ENCODE measurements at regions not wholly inside any gene's neighbourhood (a gene's known extent, or its start where the extent isn't known, plus 50 kb on each side); places are given as distances from the start of the nearest gene placed in this dataset.

DNA sequence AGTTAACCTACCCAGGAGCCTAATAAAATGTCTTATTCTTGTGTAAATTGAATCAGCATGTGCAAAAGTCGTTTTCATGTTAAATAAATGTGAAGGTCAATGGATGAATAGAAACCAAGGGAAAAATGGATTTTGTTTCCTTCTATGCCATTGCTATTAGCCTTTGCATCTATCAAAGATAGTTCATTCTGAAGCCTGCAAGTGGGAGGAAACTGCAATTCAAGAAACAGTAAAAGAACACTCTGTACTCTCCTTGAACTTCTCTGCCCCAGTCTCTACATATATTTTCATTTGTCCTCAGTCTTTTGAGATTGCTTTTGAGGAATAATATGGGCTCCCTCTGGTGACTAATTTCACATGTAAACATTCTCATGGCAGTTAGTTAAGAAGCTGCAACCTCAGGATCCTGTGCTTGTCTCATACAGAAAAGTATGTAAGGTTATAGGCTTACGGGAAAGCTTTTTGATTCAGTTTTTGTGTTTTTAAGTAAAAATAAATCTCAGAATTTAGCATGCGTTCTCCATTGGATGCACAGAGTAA lies 1590.0 kb upstream of the LRRTM1 start:
- TF ChIP-seq GATA2 (IDR thresholded peaks at IDR 0.05; ENCODE audit: low read depth, low read length) (no peak), GATA3 (IDR thresholded peaks at IDR 0.05; ENCODE audit: low read depth, low read length) (no peak)

DNA sequence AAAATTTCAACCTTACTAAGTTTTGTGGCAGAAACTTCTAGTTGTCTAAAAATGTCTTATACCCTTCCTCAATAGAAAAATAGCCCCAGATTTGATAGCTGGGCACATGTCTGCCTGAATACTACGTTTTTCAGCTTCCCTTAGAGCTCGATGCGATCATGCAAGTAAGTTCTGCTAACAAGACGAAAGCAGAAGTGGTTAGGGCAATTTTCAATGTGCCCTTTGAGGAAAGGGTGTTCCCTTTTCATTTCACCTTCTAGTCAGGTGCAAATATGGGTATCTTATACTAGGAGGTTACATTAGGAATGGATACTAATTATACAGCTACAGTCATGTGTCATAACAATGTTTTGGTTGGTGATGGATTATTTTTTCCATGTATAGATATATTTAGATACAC lies 1572.1 kb upstream of the LRRTM1 start:
- TF ChIP-seq GATA2 (IDR thresholded peaks at IDR 0.05; ENCODE audit: low read depth, low read length) = no peak

DNA sequence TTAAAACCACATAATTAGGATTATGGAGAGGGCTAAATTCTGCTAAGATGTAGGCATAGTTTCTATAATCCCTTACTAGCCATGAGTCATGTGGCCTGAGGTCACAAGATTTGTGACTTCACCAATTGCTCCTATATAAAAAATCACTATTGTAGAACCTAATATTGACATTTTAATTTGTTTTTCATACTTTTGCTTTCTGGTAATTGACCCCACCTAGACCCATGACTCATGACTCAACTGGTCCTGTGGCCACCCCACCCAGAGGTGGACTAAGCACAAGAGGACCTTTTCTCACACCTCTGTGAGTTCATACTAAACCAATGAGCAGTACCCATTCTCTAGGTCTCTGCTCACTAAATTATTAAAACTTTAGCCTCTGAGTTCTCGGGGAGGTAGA lies 1567.5 kb upstream of the LRRTM1 start:
- TF ChIP-seq GATA2 (IDR thresholded peaks at IDR 0.05; ENCODE audit: low read depth, low read length) (no peak), GATA3 (IDR thresholded peaks at IDR 0.05; ENCODE audit: low read depth, low read length) (no peak)

DNA sequence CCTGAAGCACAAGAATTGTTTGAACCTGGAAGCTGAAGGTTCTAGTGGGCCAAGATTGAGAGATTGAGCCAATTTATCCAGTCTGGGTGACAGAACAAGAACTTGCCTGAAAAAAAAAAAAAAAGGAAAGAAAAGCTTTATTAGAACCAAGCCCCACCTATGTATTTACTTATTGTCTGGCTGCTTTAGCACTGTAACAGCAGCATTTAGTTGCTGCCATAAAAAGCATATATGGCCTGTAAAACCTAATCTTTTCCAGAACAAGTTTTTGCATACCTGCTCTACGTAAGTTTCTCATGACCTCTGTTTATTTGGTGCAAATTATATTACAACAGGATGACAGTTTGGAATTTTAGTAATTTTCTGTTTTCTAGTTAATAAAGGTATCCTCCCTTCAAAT lies 1565.6 kb upstream of the LRRTM1 start:
- no peak for TF ChIP-seq GATA2 (IDR thresholded peaks at IDR 0.05; ENCODE audit: low read depth, low read length)
- no peak for TF ChIP-seq GATA3 (IDR thresholded peaks at IDR 0.05; ENCODE audit: low read depth, low read length)

DNA sequence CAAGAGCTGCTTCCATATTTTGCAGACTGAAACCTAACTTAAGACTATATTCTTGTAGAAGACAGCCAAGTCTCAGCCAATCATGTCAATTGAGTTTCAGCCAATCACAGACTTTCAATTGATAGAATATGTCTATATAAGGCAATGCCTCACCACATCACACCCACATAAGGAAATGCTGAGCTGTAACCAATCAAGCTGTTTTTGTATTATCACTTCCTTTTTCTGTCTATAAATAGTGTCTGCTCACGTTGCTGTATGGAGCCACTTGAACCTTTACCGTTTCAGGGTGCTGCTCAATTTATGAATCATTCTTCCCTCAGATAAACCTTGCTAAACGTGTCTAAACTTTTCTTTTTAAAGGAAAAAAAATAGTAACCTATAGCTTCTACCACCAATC lies 1554.4 kb upstream of the LRRTM1 start:
- no peak for TF ChIP-seq GATA3 (IDR thresholded peaks at IDR 0.05; ENCODE audit: low read depth, low read length)
- no peak for TF ChIP-seq GATA2 (IDR thresholded peaks at IDR 0.05; ENCODE audit: low read depth, low read length)

DNA sequence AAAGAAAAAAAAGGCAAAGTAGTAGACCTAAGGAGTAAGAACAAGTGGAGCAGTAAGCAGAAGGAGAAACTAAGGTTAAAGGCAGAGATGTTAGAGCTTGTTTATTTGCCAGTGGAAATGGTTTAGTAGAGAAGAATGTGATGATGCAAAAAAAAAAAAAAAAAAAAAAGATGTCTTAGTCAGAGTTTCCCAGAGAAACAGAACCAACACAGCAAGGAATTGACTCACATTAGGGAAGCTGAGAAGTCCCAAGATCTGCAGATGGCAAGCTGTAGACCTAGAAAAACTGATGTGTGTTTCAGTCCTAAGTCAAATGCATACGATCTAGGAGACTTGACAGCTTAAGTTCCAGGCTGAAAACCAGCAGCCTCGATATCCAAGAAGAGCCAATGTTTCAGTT lies 1548.8 kb upstream of the LRRTM1 start:
- no peak for TF ChIP-seq GATA3 (IDR thresholded peaks at IDR 0.05; ENCODE audit: low read depth, low read length)
- no peak for TF ChIP-seq GATA2 (IDR thresholded peaks at IDR 0.05; ENCODE audit: low read depth, low read length)

DNA sequence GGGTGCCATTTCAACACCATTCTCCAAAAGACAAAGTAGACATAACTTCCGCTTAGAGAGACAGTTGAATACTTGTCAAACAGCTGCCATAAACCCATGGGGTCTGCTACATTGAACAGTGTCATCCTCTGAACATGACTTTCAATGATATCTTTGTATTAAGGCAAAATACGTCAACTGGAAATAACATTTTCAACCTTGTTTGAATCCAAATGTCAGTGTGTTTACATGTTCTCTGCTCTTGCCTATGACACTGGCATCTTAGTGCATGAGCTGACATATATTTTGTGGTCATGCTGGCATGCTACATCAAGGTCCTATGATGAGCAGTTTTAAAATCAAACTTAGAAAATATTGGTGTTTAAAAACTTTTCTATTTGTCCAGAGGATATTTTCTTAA lies 1548.1 kb upstream of the LRRTM1 start:
- no peak for TF ChIP-seq GATA3 (IDR thresholded peaks at IDR 0.05; ENCODE audit: low read depth, low read length)
- TF ChIP-seq GATA2 (IDR thresholded peaks at IDR 0.05; ENCODE audit: low read depth, low read length) = no peak

DNA sequence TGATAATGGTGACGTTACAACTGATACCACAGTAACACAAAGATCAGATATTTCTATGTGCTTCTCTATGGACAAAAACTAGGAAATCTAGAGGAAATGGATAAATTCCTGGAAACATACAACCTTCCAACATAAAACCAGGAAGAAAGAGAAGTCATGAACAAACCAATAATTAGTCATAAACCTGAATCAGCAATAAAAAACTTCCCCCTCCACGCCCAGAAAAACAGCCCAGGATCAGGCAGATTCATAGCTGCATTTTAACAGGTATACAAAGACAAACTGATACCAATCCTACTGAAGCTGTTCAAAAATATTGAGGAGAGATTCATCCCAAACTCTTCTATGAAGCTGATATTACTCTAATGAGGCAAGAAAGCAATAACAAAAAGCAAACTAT lies 1535.2 kb upstream of the LRRTM1 start:
- no peak for TF ChIP-seq GATA2 (IDR thresholded peaks at IDR 0.05; ENCODE audit: low read depth, low read length)
- no peak for TF ChIP-seq GATA3 (IDR thresholded peaks at IDR 0.05; ENCODE audit: low read depth, low read length)

DNA sequence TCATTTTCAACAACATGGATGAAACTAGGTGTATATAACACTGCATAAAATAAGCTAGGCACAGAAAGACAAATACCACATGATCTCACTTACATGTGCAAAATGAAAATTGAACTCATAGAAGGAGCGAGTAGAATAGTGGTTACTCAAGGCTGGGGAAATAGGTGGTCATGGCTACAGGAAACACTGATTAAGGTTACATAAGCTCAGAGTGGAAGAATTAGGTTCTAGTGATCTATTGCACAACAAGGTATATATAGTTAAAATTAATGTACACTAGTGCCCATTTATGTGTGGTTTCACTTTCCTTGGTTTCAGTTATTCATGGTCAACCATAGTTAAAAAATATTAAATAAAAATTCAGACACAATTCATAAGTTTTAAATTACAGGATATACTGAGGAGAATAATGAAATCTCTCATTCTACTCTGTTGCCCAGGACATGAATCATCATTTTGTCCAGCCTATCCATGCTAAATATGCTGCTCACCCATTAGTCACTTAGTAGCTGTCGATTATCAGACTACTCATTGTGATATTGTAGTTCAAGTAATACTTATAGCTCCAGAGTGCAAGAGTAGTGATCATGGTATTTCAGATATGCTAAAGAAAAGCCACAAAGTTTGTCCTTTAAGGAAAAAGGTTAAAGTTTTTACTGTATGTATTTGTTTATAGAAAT lies 1530.9 kb upstream of the LRRTM1 start:
- TF ChIP-seq GATA2 (IDR thresholded peaks at IDR 0.05; ENCODE audit: low read depth, low read length) = no peak
- no peak for TF ChIP-seq GATA3 (IDR thresholded peaks at IDR 0.05; ENCODE audit: low read depth, low read length)

DNA sequence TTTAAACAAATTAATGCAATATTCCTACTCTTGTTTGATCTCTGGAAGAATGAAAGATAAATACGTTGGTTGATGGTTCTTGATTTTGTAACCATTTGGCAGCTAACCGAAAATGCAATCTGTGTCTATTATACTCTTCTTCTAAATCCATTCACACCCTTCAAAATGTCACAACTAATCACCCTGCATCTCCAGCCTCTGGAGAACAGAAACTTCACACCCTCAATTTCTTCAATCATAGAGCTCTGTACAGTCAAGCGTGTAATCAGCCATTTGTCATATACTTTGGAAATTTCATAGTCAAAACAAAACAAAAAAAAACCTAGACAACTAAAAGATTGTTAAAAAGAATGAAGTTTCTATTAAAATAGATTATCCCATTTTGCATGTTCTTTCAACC lies 1482.3 kb upstream of the LRRTM1 start:
- TF ChIP-seq GATA2 (IDR thresholded peaks at IDR 0.05; ENCODE audit: low read depth, low read length) = no peak
- TF ChIP-seq GATA3 (IDR thresholded peaks at IDR 0.05; ENCODE audit: low read depth, low read length) = no peak

DNA sequence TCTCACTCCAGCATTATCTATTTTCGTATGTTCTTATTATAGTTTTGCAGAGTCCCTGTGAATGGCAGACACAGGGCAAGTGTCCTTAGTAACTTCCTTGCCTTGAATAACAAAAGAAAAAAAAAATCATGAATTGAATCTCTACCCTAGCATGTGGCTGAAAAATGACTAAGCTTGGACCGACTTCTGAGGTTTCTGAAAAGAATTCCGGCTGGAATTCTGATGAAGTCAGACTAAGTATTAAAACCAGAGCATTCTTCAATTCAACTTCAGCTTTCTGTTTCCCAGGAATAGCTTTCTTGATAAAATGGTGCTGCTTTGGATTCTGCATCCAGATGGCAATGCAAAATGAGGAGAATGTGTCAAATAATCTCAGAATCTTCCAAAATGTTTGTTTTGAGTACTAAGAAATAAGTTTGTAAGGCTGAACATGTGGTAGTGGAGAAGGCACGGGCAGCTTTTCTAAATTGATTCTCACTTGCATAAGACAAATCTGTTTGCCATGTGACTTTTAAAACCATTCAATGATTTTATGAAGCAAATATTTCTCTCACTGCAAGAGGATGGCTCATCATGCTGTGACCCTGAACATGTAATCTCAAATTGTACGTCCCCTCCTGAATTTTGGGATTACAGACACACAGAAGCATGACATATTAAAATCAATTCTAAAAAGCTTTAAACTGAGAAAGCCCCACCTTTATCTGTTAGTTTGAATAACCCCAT lies 1462.8 kb upstream of the LRRTM1 start:
- TF ChIP-seq GATA2 (IDR thresholded peaks at IDR 0.05; ENCODE audit: low read depth, low read length) = no peak
- TF ChIP-seq GATA3 (IDR thresholded peaks at IDR 0.05; ENCODE audit: low read depth, low read length) = no peak

DNA sequence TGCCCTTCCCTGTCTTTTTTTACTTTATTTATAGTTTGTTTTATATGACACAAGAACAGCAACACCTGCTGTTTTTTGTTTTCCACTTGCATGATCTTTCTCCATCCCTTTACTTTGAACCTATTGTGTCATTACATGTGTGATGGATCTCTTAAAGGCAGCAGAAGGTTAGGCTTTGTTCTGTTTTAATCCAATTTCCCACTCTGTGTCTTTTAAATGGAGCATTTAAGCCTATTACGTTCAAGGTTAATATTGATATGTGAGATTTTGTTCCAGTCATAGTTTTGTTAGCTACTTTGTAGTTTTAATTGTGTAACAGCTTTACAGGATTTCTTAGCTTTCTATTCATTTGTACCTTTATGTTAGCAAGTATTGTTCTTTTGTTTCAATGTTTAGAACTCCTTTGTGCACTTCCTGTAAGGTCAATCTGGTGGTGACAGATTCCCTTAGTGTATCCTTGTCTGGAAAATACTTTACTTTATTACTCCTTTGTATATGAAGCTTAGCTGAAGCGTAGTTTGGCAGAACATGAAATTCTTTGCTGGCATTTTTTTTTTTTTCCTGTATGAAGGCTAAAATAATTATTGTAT lies 1443.0 kb upstream of the LRRTM1 start:
- TF ChIP-seq GATA3 (IDR thresholded peaks at IDR 0.05; ENCODE audit: low read depth, low read length) (no peak), GATA2 (IDR thresholded peaks at IDR 0.05; ENCODE audit: low read depth, low read length) (no peak)

DNA sequence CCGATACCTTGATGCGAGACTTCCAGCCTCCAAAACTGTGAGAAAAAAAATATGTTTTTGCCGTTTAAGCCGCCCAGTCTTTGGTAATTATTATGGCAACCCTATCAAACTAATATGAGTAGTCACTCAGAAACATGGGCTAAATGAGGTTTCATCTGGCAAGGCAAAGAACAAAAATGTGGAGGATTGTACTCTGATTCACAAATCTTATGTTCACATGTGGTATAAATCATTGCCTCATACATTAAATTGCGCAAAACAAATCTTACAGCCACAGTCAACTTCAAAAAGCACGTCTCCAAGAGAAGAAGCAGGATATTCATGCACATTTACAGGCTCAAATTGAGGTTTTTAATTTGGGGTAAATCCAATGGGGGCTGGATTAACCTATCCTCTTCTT lies 1435.4 kb upstream of the LRRTM1 start:
- no peak for TF ChIP-seq GATA2 (IDR thresholded peaks at IDR 0.05; ENCODE audit: low read depth, low read length)
- no peak for TF ChIP-seq GATA3 (IDR thresholded peaks at IDR 0.05; ENCODE audit: low read depth, low read length)

DNA sequence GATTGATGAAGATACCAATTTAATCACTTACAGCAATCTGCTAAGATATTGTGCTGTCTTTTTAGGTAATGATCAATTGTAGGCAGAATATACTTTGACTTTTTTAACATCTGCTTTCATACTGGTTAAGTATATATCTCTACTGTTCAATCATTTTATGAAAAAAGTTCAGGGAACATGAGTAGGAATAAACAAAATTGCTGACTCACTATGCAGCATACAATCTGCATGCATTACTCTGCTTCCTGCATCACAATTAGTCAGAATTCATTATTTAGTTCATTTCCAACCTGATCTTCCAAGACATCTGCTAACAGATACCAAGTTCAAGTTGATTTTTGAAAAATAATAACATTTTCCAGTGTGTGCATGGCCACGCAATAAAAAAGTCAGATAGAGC lies 1430.4 kb upstream of the LRRTM1 start:
- TF ChIP-seq GATA2 (IDR thresholded peaks at IDR 0.05; ENCODE audit: low read depth, low read length) = no peak
- no peak for TF ChIP-seq GATA3 (IDR thresholded peaks at IDR 0.05; ENCODE audit: low read depth, low read length)

DNA sequence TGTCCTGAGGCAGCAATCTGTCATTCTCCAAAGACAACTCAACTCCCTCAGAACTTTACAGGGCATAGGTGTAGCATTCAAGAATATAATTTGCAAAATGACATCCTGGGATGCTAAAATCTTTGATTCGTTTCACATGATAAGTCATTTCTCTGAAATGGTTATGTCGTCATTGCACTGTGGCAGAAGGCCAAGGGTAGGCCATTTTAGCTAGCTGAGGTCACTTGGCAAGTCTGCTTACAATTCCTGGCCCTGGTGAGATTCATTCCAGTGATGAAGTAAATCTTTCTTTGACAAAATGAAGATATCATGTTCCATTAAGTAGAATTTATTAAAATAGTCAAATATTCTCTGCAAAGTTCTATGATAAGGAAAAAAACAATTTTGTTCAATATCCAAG lies 1410.3 kb upstream of the LRRTM1 start:
- TF ChIP-seq GATA2 (IDR thresholded peaks at IDR 0.05; ENCODE audit: low read depth, low read length) = no peak
- no peak for TF ChIP-seq GATA3 (IDR thresholded peaks at IDR 0.05; ENCODE audit: low read depth, low read length)

Measured in SH-SY5Y (cell line).